Stimulated activated naive CD4-positive, alpha-beta T cell treated with Interleukin-2 at 50 U/mL for 16 hours (primary cell): ENCODE measurements at regions not wholly inside any gene's neighbourhood (a gene's known extent, or its start where the extent isn't known, plus 50 kb on each side); places are given as distances from the start of the nearest gene placed in this dataset.

ENCODE experiments used
- DNase-seq: peaks from one replicate; lab custom pipeline; 2025; lab: John Stamatoyannopoulos, UW

- no peak for DNase-seq
Measured at GRCh38 chr10:128662520-128662919, 536.3 kb upstream of the MKI67 start.

GRCh38 chr10:128664729-128665128 lies 538.5 kb upstream of the MKI67 start:
- no peak for DNase-seq

- no peak for DNase-seq
Measured at GRCh38 chr10:128675405-128675804, 549.2 kb upstream of the MKI67 start.

- DNase-seq, result no peak
Measured at GRCh38 chr10:128680116-128680515, 553.9 kb upstream of the MKI67 start.

GRCh38 chr10:128684215-128684614 lies 558.0 kb upstream of the MKI67 start:
- DNase-seq, result no peak

GRCh38 chr10:128686630-128687278 lies 560.5 kb upstream of the MKI67 start:
- no peak for DNase-seq

GRCh38 chr10:128687408-128687807 lies 561.2 kb upstream of the MKI67 start:
- DNase-seq, result no peak

- DNase-seq, result no peak
Measured at GRCh38 chr10:128687927-128688549, 561.8 kb upstream of the MKI67 start.

- no peak for DNase-seq
Measured at GRCh38 chr10:128689667-128690066, 563.4 kb upstream of the MKI67 start.

GRCh38 chr10:128693493-128694131 lies 567.4 kb upstream of the MKI67 start:
- DNase-seq, result no peak

- DNase-seq, result no peak
Measured at GRCh38 chr10:128694168-128694850, 568.1 kb upstream of the MKI67 start.

GRCh38 chr10:128694851-128695725 lies 568.9 kb upstream of the MKI67 start:
- DNase-seq, result no peak

- DNase-seq, result no peak
Measured at GRCh38 chr10:128695931-128696330, 569.7 kb upstream of the MKI67 start.

- DNase-seq, result no peak
Measured at GRCh38 chr10:128697437-128697836, 571.2 kb upstream of the MKI67 start.

GRCh38 chr10:128701381-128701780 lies 575.2 kb upstream of the MKI67 start:
- DNase-seq, result no peak

- DNase-seq, result no peak
Measured at GRCh38 chr10:128701837-128702236, 575.6 kb upstream of the MKI67 start.

- DNase-seq, result no peak
Measured at GRCh38 chr10:128704716-128705115, 578.5 kb upstream of the MKI67 start.

GRCh38 chr10:128708182-128708581 lies 582.0 kb upstream of the MKI67 start:
- no peak for DNase-seq

- no peak for DNase-seq
Measured at GRCh38 chr10:128709686-128710085, 583.5 kb upstream of the MKI67 start.

- DNase-seq, result no peak
Measured at GRCh38 chr10:128710098-128710797, 584.0 kb upstream of the MKI67 start.

GRCh38 chr10:128710798-128711183 lies 584.6 kb upstream of the MKI67 start:
- DNase-seq, result no peak
